ENCODE measurements at regions not wholly inside any gene's neighbourhood (a gene's known extent, or its start where the extent isn't known, plus 50 kb on each side); places are given as distances from the start of the nearest gene placed in this dataset.

- no peaks in the 10 kb centered on the region for H3K27me3 ChIP-seq (replicated peaks; ENCODE audit: control insufficient read depth, insufficient read depth, low read length)
- TF ChIP-seq, protein P1, sequence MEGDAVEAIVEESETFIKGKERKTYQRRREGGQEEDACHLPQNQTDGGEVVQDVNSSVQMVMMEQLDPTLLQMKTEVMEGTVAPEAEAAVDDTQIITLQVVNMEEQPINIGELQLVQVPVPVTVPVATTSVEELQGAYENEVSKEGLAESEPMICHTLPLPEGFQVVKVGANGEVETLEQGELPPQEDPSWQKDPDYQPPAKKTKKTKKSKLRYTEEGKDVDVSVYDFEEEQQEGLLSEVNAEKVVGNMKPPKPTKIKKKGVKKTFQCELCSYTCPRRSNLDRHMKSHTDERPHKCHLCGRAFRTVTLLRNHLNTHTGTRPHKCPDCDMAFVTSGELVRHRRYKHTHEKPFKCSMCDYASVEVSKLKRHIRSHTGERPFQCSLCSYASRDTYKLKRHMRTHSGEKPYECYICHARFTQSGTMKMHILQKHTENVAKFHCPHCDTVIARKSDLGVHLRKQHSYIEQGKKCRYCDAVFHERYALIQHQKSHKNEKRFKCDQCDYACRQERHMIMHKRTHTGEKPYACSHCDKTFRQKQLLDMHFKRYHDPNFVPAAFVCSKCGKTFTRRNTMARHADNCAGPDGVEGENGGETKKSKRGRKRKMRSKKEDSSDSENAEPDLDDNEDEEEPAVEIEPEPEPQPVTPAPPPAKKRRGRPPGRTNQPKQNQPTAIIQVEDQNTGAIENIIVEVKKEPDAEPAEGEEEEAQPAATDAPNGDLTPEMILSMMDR (IDR thresholded peaks at IDR 0.05; ENCODE audit: insufficient read depth, low read length, poor library complexity, severe bottlenecking), result no peak
- DNase-seq (ENCODE audit: extremely low read depth, insufficient read length), result no peak
- H3K4me3 ChIP-seq (replicated peaks; ENCODE audit: low read depth, low read length), result no peak overlapping the region
- no peaks in the 10 kb centered on the region for H3K36me3 ChIP-seq (ENCODE audit: control insufficient read depth, insufficient read depth, low read length)
Measured at GRCh38 chr10:35797187-35797586, 155.1 kb upstream of the FZD8 start.

GRCh38 chr10:35795131-35795824 is 153.2 kb upstream of the FZD8 start:
- TF ChIP-seq, protein P1 (IDR thresholded peaks at IDR 0.05; ENCODE audit: insufficient read depth, low read length, poor library complexity, severe bottlenecking), result no peak
- no peak overlapping the region for H3K4me3 ChIP-seq (replicated peaks; ENCODE audit: low read depth, low read length)
- DNase-seq (ENCODE audit: extremely low read depth, insufficient read length), result no peak
- H3K27me3 ChIP-seq (replicated peaks; ENCODE audit: control insufficient read depth, insufficient read depth, low read length), result no peaks in the 10 kb centered on the region
- H3K36me3 ChIP-seq (ENCODE audit: control insufficient read depth, insufficient read depth, low read length), result no peaks in the 10 kb centered on the region

GRCh38 chr10:35794703-35795102 is 152.6 kb upstream of the FZD8 start:
- Histone ChIP-seq H3K4me3 (replicated peaks; ENCODE audit: low read depth, low read length) (no peak overlapping the region), H3K36me3 (ENCODE audit: control insufficient read depth, insufficient read depth, low read length) (no peaks in the 10 kb centered on the region), H3K27me3 (replicated peaks; ENCODE audit: control insufficient read depth, insufficient read depth, low read length) (no peaks in the 10 kb centered on the region)
- TF ChIP-seq, protein P1 (IDR thresholded peaks at IDR 0.05; ENCODE audit: insufficient read depth, low read length, poor library complexity, severe bottlenecking), result no peak
- no peak for DNase-seq (ENCODE audit: extremely low read depth, insufficient read length)

- DNase-seq (ENCODE audit: extremely low read depth, insufficient read length), result no peak
- no peaks in the 10 kb centered on the region for H3K36me3 ChIP-seq (ENCODE audit: control insufficient read depth, insufficient read depth, low read length)
- no peak overlapping the region for H3K4me3 ChIP-seq (replicated peaks; ENCODE audit: low read depth, low read length)
- TF ChIP-seq, protein P1 (IDR thresholded peaks at IDR 0.05; ENCODE audit: insufficient read depth, low read length, poor library complexity, severe bottlenecking), result no peak
- no peaks in the 10 kb centered on the region for H3K27me3 ChIP-seq (replicated peaks; ENCODE audit: control insufficient read depth, insufficient read depth, low read length)
Measured at GRCh38 chr10:35792291-35792690, 150.2 kb upstream of the FZD8 start.

GRCh38 chr10:35789996-35790395 is 147.9 kb upstream of the FZD8 start:
- TF ChIP-seq, protein P1 (IDR thresholded peaks at IDR 0.05; ENCODE audit: insufficient read depth, low read length, poor library complexity, severe bottlenecking), result no peak
- Histone ChIP-seq H3K4me3 (replicated peaks; ENCODE audit: low read depth, low read length) (no peak overlapping the region), H3K27me3 (replicated peaks; ENCODE audit: control insufficient read depth, insufficient read depth, low read length) (no peaks in the 10 kb centered on the region), H3K36me3 (ENCODE audit: control insufficient read depth, insufficient read depth, low read length) (no peaks in the 10 kb centered on the region)
- DNase-seq (ENCODE audit: extremely low read depth, insufficient read length), result no peak

DNA sequence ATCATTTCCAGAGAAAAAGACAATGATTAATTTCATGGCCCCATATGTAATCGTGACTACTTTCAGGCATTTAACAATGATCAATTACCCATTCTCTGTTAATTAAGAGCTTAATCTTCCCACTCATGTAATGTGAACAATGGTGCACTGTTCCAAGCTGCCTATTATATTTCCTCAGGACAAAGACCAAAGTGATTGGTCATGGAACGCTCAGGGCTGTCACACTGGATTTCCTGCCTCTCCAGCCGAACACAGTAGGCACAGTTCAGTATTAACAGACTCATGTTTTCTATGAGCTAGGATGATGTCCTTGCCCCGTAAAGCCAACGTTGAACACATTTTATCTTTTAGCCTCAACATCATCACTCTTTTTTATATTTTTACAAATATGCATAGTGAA is 142.7 kb upstream of the FZD8 start:
- H3K4me3 ChIP-seq (replicated peaks; ENCODE audit: low read depth, low read length), result no peak overlapping the region
- no peaks in the 10 kb centered on the region for H3K27me3 ChIP-seq (replicated peaks; ENCODE audit: control insufficient read depth, insufficient read depth, low read length)
- DNase-seq (ENCODE audit: extremely low read depth, insufficient read length), result no peak
- TF ChIP-seq, protein P1 (IDR thresholded peaks at IDR 0.05; ENCODE audit: insufficient read depth, low read length, poor library complexity, severe bottlenecking), result no peak
- no peaks in the 10 kb centered on the region for H3K36me3 ChIP-seq (ENCODE audit: control insufficient read depth, insufficient read depth, low read length)
